AG09309 (cell line): ENCODE measurements at regions not wholly inside any gene's neighbourhood (a gene's known extent, or its start where the extent isn't known, plus 50 kb on each side); places are given as distances from the start of the nearest gene placed in this dataset.
A peak's percentile ranks its signal among the peaks of the same experiment; 100 is the strongest.

Experiments
- DNase-seq: peaks from one replicate; pipeline ENCODE4 v3.0.0-alpha.2; 2010; ENCODE audit warnings: low read depth
- H3K4me3 ChIP-seq: 2 replicates; pipeline ENCODE4 v1.5.1; 2011; ENCODE audit warnings: mild to moderate bottlenecking, low read depth, low read length, moderate library complexity; ENCODE audit not compliant: control insufficient read depth
- TF ChIP-seq, protein P1 (sequence below): IDR thresholded peaks from 2 replicates; pipeline ENCODE4 v1.5.1; 2011; ENCODE audit warnings: mild to moderate bottlenecking, low read depth, low read length, inconsistent platforms; ENCODE audit not compliant: insufficient read depth, control insufficient read depth; ENCODE audit errors: missing control alignments

DNA sequence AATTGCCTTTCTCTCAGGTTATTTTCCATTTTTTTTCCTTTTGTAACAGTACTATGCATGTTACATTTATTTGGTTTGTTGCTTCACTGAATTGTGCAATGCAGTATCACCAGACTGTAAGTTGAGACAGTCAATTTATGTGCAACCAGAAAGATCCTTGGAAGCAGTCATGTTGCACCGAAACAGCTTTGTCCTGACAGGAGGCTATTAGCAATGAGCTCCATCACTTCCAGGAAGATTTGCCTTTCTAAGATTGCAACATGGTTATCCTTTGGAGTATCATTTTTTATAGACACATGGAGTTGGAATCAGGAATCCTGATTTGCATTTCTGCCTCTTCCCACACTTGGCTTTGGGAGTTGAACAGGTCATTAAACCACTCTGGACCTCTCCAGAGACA, 84.5 kb upstream of the ST6GALNAC5 start:
- TF ChIP-seq, protein P1, sequence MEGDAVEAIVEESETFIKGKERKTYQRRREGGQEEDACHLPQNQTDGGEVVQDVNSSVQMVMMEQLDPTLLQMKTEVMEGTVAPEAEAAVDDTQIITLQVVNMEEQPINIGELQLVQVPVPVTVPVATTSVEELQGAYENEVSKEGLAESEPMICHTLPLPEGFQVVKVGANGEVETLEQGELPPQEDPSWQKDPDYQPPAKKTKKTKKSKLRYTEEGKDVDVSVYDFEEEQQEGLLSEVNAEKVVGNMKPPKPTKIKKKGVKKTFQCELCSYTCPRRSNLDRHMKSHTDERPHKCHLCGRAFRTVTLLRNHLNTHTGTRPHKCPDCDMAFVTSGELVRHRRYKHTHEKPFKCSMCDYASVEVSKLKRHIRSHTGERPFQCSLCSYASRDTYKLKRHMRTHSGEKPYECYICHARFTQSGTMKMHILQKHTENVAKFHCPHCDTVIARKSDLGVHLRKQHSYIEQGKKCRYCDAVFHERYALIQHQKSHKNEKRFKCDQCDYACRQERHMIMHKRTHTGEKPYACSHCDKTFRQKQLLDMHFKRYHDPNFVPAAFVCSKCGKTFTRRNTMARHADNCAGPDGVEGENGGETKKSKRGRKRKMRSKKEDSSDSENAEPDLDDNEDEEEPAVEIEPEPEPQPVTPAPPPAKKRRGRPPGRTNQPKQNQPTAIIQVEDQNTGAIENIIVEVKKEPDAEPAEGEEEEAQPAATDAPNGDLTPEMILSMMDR, result no peak
- no peak overlapping the region for H3K4me3 ChIP-seq
- DNase-seq, result peak; percentile 46

DNA sequence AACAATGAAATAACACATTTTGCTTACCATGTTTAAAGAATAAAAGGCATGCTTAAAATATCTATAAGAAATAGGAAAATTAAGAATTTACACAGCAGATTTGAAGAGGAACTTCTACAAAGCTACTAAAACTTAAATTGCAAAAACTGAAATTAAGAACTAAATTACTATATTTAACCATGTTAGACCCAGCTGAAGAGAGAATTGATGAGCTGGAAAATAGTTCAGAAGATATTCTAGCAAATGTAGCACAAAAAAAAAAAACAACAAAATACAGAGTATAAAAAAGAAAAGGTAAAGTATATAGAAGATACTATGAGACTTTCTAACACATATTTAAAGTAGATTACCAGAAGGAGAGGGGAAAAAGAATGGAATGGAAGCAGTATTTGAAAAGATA, 82.8 kb upstream of the ST6GALNAC5 start:
- TF ChIP-seq, protein P1, result no peak
- H3K4me3 ChIP-seq, result no peak overlapping the region
- DNase-seq, result no peak

DNA sequence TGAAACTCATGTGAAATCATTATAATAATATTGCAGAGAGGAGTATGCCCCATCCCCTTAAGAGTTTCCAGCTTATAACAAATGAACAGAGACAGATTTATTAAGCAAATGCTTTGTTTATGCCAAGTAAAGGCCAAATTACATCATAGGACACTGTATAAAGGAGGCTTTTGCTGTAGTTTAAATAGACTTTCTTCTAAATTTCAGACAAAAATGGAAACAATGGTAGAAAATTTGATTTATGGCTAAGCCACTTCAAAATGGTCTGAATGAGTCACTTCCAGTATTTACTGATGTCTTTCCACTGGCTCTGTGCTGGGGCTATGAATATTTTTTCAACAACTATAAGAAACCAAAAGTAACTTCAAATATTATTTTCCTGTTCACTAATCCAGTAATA, 81.1 kb upstream of the ST6GALNAC5 start:
- DNase-seq, result no peak
- H3K4me3 ChIP-seq, result no peak overlapping the region
- TF ChIP-seq, protein P1, result no peak

DNA sequence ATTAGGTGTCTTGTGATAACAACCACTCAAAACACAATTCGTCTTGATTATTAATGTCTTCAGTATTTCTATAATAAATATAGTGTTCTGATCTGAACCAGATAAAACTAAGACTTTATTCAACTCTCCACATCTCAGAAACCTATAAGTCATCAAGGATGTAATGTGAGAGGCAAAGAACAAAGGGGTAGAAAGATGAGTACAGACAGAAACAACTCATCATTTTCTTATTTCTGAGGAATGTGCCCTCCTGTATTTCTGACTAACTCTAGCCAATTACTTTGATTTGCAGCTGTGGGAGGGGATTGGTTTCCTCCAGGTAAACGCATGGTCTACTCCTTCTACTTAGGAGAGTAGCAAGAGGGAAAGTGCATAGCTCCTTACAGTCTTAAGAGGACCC, 73.7 kb upstream of the ST6GALNAC5 start:
- TF ChIP-seq, protein P1, result no peak
- no peak overlapping the region for H3K4me3 ChIP-seq
- DNase-seq, result no peak

DNA sequence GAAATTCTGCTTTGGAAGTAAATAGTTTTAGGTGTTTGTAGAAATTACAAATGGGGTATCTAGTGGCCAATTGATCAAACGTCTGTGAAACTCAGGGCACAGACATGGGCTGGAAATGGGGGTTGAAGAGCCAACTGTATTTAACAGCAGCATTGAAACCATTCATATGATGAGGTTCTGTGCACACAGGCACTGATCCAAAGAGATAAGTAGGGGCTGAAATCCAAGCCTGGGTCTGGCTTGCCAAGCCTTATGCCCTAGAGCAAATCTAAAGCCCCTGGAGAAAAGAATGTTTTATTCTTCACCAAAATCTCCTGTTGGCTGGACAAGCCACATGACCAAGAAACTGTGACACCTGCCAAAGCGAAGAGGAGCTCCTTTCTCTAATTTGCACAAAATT, 67.6 kb upstream of the ST6GALNAC5 start:
- H3K4me3 ChIP-seq, result no peak overlapping the region
- TF ChIP-seq, protein P1, result no peak
- no peak for DNase-seq

DNA sequence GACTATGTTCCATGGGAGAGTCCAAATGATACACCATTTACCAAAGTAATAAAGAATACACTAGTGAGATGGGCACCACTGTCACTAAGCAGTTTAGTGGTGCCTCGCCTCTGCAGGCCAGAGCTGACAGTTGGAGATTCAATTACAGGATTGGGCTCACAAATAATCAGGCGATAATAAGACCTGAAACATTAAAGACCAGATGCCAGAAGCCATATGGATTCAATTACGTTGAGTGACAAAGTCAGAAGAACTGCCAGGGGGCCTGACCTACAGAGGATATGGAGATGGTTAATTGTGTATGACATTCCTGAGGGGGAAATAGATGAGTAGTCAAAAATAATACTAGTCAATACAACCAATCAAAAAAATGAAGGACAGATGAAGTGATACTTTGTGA, 65.2 kb upstream of the ST6GALNAC5 start:
- H3K4me3 ChIP-seq, result no peak overlapping the region
- TF ChIP-seq, protein P1, result no peak
- no peak for DNase-seq
